RWPE1 (cell line): ENCODE measurements at regions not wholly inside any gene's neighbourhood (a gene's known extent, or its start where the extent isn't known, plus 50 kb on each side); places are given as distances from the start of the nearest gene placed in this dataset.

Experiments used
- CTCF ChIA-PET: fragments of 350-600 bp; sonication (Branson Sonifier 250); formaldehyde crosslinking; extraction: SDS; loops from one replicate; lab custom pipeline; 2021; lab: Yijun Ruan, JAX
- POLR2A ChIA-PET: fragments of 400-600 bp; formaldehyde crosslinking; extraction: SDS; loops from one replicate; lab custom pipeline; 2020; ENCODE audit warnings: antibody characterized with exemption; ENCODE audit not compliant: low non-redundant PET; lab: Yijun Ruan, JAX
- DNase-seq: peaks from one replicate; pipeline ENCODE4 v3.0.0; 2012; ENCODE audit warnings: low spot score
- H3K27ac ChIP-seq: fragments of 450-650 bp; 2 replicates; pipeline ENCODE4 v1.5.1; 2017
- TF ChIP-seq, protein P1 (sequence below): fragments of 450-650 bp; conservative IDR thresholded peaks from 2 replicates; pipeline ENCODE4 v1.5.1; 2017; ENCODE audit warnings: low read depth, mild to moderate bottlenecking

DNA sequence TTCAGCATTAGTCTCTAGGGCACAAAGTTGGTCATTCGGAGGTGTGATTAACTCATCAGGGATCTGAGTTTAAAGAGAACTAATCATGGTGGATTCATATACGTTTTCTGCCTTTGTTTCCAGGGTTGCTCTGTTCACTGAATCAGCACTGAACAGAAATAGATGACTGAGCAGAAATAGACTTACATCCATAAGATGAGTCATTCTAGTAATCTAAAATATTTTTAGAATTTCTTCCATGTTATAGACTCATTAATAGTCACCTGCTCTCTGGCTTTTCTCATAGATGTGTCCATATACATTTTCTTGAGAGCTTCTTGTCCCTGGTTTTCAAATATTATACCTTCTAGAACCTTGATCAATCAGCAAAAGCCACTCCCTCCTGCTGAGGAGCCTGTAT lies 837.6 kb upstream of the DPPA4 start:
- ChIA-PET POLR2A (no interaction called here), CTCF (no interaction called here)
- DNase-seq, result no peak
- TF ChIP-seq, protein P1, sequence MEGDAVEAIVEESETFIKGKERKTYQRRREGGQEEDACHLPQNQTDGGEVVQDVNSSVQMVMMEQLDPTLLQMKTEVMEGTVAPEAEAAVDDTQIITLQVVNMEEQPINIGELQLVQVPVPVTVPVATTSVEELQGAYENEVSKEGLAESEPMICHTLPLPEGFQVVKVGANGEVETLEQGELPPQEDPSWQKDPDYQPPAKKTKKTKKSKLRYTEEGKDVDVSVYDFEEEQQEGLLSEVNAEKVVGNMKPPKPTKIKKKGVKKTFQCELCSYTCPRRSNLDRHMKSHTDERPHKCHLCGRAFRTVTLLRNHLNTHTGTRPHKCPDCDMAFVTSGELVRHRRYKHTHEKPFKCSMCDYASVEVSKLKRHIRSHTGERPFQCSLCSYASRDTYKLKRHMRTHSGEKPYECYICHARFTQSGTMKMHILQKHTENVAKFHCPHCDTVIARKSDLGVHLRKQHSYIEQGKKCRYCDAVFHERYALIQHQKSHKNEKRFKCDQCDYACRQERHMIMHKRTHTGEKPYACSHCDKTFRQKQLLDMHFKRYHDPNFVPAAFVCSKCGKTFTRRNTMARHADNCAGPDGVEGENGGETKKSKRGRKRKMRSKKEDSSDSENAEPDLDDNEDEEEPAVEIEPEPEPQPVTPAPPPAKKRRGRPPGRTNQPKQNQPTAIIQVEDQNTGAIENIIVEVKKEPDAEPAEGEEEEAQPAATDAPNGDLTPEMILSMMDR, result no peak
- H3K27ac ChIP-seq, result no peak overlapping the region

DNA sequence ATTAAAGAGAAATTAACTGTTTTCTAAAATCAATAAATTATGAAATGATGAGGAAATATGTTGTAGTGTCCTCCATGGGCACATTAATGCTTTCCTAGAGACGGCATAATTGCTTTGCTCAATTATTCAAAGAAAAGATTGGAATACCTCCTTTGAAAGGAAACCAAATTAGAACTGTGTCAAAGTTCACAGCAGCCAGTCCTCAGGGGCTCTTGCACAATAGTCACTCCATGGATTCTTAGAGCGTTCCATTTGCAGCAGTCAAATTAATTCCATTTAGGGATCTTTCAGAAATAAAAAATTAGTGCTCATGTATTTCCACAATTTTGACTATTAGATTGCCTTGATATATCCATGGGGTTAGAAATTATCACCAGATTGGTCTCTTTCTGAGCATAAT lies 841.6 kb upstream of the DPPA4 start:
- no peak overlapping the region for H3K27ac ChIP-seq
- TF ChIP-seq, protein P1, result no peak
- ChIA-PET CTCF (interaction anchor here (0.6 kb wide), 1 partner anchor 128 kb away, joined by 3 read pairs; no protein-coding TSS in a partner anchor), POLR2A (no interaction called here)
- no peak for DNase-seq

DNA sequence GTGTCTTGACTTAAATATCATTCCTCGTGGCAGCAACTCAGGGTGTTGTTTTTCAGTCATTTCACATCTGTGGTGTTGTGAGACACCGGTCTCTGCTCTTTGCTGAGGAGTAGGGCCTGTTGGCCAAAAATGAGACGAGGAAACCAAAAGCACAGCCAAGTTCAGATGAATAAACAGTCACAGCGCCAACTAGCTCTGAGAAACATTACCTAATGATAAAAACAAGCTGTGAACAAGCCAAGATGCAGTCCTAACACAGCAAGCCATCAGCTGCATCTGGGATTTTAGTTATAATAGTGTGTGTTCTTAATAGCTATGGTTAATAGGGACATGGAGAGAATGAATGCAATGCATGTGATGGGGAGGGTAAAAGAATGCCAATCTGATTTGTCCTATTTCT lies 843.4 kb upstream of the DPPA4 start:
- no peak overlapping the region for H3K27ac ChIP-seq
- TF ChIP-seq, protein P1, result no peak
- POLR2A ChIA-PET, result no interaction called here
- CTCF ChIA-PET, result no interaction called here
- DNase-seq, result no peak

DNA sequence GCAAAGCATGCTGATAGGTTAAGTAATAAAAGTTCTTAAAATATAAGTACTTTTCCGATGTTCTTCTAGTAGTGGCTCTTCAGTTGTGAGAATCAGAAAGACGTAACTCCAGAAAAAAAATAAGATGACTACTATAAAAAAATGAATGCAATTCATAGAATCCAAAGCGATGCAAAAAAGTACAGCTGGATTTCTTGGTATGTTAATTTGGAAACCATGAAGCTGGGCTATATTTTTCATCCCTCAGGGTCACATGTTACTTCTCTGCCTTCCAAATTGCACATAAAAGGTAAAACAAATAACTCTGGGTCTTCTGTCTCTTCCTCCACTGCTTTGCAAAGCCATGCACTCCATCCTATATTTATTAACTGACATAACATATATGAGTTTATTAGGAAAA lies 843.9 kb upstream of the DPPA4 start:
- TF ChIP-seq, protein P1, result no peak
- DNase-seq, result no peak
- CTCF ChIA-PET, result no interaction called here
- H3K27ac ChIP-seq, result no peak overlapping the region
- POLR2A ChIA-PET, result no interaction called here

DNA sequence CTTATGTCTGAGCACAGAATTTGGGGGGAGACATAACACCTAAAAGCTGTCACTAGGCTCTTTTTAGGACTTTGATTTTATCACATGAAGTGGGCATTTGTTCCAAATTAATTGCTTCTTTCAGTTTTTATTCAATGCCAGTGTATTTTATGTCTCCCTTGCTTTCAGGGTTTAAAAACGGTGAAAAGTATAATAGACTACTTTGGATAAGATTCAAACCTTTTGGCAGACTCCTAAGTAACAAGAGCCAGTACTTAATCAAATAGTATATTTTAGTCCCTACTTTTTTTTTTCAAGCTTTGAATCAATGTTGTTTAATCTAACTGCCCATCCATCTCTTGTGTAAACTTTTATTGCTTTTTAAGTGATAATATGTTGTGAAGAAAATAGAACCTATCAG lies 847.2 kb upstream of the DPPA4 start:
- POLR2A ChIA-PET, result no interaction called here
- TF ChIP-seq, protein P1, result no peak
- CTCF ChIA-PET, result no interaction called here
- H3K27ac ChIP-seq, result no peak overlapping the region
- DNase-seq, result no peak

DNA sequence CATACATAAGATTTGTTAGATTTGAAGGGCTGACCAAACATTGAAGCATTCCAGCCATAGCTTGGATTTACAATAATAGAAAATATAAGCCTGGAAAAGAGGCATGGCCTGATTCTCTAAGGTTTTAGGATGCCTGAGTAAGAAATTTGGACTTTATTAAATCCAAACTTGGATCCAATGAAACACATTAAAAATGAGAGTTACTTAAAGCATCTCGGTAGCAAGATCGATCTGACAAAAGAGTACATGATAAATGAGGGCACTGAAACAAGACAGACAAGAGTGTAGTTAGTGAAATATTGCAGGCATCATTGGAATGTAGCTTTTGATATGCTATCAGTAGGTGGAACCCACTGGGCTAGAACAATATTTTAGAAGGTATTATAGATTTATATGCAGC lies 855.7 kb upstream of the DPPA4 start:
- CTCF ChIA-PET, result no interaction called here
- POLR2A ChIA-PET, result no interaction called here
- TF ChIP-seq, protein P1, result no peak
- DNase-seq, result no peak
- H3K27ac ChIP-seq, result no peak overlapping the region
